Omental fat pad (tissue), 3 donors: ENCODE measurements at regions not wholly inside any gene's neighbourhood (a gene's known extent, or its start where the extent isn't known, plus 50 kb on each side); places are given as distances from the start of the nearest gene placed in this dataset.

Experiments used
- ATAC-seq: fragments of 150-250 bp; one replicate; pipeline ENCODE4 v1.9.1; 2016; ENCODE audit warnings: mild to moderate bottlenecking, moderate library complexity; ENCODE audit not compliant: low FRiP score
- DNase-seq: peaks from one replicate; pipeline ENCODE4 v3.0.0-alpha.2; 2019; ENCODE audit warnings: low spot score
- TF ChIP-seq, protein P1 (sequence below), 3 donors: fragments of 450-650 bp; IDR thresholded peaks; one replicate each; pipeline ENCODE4 v1.5.1; 2016 to 2017; ENCODE audit warnings: antibody characterized with exemption in 3 of 3, mild to moderate bottlenecking in 3 of 3, moderate library complexity in 2 of 3

DNA sequence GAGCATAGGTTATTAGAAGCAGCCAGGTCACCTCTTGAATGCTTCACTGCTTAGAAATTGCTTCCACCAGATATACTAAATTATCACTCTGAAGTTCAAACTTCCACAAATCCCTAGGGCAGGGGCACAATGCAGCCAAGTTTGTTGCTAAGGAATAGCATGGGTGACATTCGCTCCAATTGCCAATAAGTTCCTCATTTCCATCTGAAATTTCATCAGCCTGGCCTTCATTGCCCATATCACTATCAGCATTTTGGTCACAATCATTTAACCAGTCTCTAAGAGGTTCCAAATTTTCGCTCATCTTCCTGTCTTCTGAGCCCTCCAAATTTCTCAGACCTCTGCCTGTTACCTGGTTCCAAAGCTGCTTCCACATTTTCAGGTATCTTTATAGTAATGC lies 356.1 kb downstream of the DAD1 start:
- ATAC-seq (no peak), DNase-seq (no peak)
- TF ChIP-seq, protein P1, sequence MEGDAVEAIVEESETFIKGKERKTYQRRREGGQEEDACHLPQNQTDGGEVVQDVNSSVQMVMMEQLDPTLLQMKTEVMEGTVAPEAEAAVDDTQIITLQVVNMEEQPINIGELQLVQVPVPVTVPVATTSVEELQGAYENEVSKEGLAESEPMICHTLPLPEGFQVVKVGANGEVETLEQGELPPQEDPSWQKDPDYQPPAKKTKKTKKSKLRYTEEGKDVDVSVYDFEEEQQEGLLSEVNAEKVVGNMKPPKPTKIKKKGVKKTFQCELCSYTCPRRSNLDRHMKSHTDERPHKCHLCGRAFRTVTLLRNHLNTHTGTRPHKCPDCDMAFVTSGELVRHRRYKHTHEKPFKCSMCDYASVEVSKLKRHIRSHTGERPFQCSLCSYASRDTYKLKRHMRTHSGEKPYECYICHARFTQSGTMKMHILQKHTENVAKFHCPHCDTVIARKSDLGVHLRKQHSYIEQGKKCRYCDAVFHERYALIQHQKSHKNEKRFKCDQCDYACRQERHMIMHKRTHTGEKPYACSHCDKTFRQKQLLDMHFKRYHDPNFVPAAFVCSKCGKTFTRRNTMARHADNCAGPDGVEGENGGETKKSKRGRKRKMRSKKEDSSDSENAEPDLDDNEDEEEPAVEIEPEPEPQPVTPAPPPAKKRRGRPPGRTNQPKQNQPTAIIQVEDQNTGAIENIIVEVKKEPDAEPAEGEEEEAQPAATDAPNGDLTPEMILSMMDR (IDR thresholded peaks at IDR 0.05): no peak

DNA sequence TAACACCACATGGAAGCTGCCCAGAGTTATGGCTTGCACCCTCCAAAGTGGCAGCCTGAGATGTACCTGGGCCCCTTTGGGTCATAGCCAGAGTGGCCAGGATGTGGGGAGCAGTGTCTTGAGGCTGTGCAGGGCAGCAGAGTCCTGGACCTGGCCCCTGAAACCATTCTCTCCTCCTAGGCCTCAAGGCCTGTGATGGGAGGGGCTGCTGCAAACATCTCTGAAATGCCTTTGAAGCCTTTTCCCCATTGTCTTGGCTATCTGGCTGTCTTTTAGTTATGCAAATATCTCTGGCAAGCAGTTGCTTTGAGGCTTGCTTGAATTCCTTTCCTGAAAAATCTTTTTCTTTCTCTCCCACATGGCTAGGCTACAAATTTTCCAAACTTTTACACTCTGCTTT lies 356.5 kb downstream of the DAD1 start:
- DNase-seq (no peak), ATAC-seq (no peak)
- TF ChIP-seq, protein P1 (IDR thresholded peaks at IDR 0.05): no peak

DNA sequence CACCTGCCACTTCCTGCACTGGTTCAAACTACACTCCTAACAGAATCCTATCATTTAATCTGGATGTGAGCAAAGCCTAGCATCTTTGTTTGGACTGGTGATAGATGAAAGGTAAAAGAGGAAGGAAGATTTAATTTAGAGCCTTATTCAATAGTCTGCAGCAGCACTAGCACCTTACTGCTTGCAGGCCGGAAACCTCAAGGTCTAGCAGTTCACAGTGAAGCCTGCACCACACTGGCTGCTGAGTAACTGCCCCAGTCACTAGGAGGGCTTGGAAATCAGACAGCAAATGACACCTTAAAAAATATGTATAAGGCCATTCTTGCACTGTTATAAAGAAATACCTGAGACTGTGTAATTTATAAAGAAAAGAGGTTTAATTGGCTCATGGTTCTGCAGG lies 358.0 kb downstream of the DAD1 start:
- DNase-seq: no peak
- no peak for ATAC-seq
- TF ChIP-seq, protein P1 (IDR thresholded peaks at IDR 0.05): no peak

DNA sequence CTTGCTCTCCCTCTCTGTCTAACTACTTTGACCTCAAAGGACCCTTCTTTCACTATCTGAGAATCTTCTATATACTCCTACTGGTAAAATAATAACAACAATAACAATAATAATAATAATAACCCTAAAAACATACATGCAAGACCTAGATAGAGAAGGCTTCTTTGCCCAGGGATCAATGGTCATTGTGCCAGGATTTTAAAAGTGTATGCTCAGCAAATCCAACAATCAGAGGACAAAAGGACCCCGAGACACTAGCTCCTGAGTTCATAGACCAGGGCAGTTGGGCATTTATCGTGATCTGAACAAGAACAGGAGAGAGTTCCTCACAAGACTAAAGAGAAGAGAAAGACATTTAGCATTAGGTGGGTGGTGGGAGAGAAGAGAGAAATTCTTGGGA lies 358.5 kb downstream of the DAD1 start:
- no peak for ATAC-seq
- no peak for DNase-seq
- TF ChIP-seq, protein P1 (IDR thresholded peaks at IDR 0.05): no peak

DNA sequence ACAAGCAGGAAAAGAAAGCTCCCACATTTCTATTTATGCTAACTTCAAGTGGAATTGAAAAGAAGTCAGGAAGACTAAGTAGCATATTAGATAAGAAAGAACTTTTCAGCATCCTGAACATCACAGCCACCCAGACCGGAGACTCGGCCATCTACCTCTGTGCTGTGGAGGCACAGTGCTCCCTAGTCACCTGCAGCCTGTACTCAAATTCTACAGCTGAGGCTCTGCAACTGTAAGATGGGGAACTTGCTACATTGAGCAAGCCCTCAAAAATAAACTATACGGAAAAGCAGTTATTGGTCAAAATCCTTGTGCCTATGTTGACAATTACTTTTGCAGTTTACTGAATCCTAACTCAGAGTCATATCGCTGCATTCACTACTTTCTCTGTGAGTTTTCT lies 361.9 kb downstream of the DAD1 start:
- ATAC-seq: no peak
- TF ChIP-seq, protein P1 (IDR thresholded peaks at IDR 0.05): no peak
- no peak for DNase-seq

DNA sequence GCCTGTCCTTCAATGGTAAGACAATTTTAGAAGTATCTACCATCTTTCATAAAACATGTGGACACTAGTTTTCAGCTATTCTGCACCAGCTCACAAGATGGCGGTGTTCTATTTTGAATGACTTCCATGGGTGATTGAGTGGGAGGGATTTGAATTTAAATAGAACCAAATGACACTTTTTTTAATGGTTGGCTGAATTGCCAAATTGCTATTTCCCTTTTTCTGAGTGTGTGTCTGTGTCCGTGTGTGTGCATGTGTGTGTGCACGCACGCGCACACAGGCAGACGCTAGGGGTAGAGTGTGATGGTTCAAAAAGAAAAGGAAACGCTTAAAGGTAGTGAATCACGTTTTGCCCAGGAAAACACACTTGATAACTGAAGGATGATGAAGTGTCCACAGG lies 362.6 kb downstream of the DAD1 start:
- TF ChIP-seq, protein P1 (IDR thresholded peaks at IDR 0.05): no peak
- DNase-seq: no peak
- ATAC-seq: no peak

DNA sequence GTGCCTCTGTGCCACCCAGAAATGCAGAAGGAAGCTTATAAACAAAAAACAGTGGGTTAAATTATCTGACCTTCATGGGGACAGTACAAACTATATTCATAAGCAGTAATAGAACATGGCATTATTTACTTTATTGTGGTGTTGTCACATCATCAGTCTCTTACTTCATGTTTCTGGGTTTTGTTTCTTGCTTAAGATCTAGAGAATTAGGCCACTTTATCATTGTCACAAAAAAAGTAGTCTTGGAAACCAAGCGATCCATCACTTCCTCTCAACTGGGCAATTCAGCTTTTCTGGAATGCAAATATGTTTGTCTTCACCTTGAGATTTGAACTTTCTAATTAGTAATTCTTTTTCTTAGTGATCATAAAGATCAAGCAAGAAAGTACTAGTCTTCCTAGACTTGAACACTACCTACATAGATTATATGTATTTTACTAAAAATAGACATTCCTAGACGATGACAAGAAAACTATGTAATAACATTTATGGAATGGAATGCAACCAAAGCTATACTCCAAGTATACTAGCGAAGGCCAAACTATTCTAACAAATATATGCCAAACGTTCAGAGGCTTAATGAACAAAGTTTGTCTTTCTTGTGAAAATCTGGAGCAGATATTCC lies 363.4 kb downstream of the DAD1 start:
- DNase-seq (no peak), ATAC-seq (no peak)
- TF ChIP-seq, protein P1 (IDR thresholded peaks at IDR 0.05): no peak
